ENCODE measurements at regions not wholly inside any gene's neighbourhood (a gene's known extent, or its start where the extent isn't known, plus 50 kb on each side); places are given as distances from the start of the nearest gene placed in this dataset.

DNA sequence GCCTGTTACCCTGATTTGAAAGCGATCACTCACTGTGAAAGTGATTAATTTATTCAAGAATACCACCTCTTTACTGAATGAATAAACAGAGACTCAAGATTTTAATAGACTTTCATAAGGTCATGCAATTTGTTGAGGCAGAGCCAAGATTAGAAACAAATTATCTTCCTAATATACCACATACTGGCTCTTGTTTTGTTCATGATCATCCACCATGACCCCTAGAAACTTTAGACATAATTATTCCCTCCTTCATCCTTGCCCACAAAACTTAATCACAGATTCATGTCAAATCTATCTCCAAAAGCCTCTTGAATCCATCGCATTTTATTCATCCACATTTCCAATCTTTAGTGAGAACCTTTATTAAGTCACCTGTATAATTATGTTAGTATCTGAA lies 152.3 kb downstream of the ATXN7L3B start:
- Histone ChIP-seq H3K9me3 (ENCODE audit: insufficient read depth, low read length) (no peaks in the 10 kb centered on the region), H3K9me2 (replicated peaks; ENCODE audit: insufficient read depth, low read length) (no peaks in the 10 kb centered on the region), H3K27ac (ENCODE audit: low read depth, low read length) (no peak overlapping the region), H4K20me1 (ENCODE audit: low read depth, low read length) (no peaks in the 10 kb centered on the region), H3K9ac (ENCODE audit: low read length) (no peak overlapping the region), H3K4me2 (ENCODE audit: low read depth, low read length, poor library complexity, severe bottlenecking) (no peak overlapping the region), H2AFZ (ENCODE audit: low read depth, low read length, severe bottlenecking) (no peak overlapping the region), H3K79me2 (ENCODE audit: insufficient read depth, low read length) (no peaks in the 10 kb centered on the region), H3K27me3 (ENCODE audit: low read length) (no peaks in the 10 kb centered on the region), H3F3A (ENCODE audit: insufficient read depth) (no peaks in the 10 kb centered on the region), H3K36me3 (ENCODE audit: low read length) (no peaks in the 10 kb centered on the region), H3K4me3 (ENCODE audit: insufficient read depth, low read length, poor library complexity, severe bottlenecking) (no peak overlapping the region)
- TF ChIP-seq CTCF (IDR thresholded peaks at IDR 0.05; ENCODE audit: insufficient read depth, low read length, poor library complexity, severe bottlenecking), result no peak
- no peak for TF ChIP-seq EZH2phosphoT487 (conservative IDR thresholded peaks at IDR 0.05; ENCODE audit: low read length)

GRCh38 chr12:74719447-74719846 lies 181.8 kb downstream of the ATXN7L3B start:
- Histone ChIP-seq H3K9me3 (ENCODE audit: insufficient read depth, low read length) (no peaks in the 10 kb centered on the region), H3K9ac (ENCODE audit: low read length) (no peak overlapping the region), H3K4me3 (ENCODE audit: insufficient read depth, low read length, poor library complexity, severe bottlenecking) (no peak overlapping the region), H3K4me2 (ENCODE audit: low read depth, low read length, poor library complexity, severe bottlenecking) (no peak overlapping the region), H3K27ac (ENCODE audit: low read depth, low read length) (no peak overlapping the region), H3K27me3 (ENCODE audit: low read length) (no peaks in the 10 kb centered on the region), H3K9me2 (replicated peaks; ENCODE audit: insufficient read depth, low read length) (no peaks in the 10 kb centered on the region), H4K20me1 (ENCODE audit: low read depth, low read length) (no peaks in the 10 kb centered on the region), H3K79me2 (ENCODE audit: insufficient read depth, low read length) (no peaks in the 10 kb centered on the region), H3F3A (ENCODE audit: insufficient read depth) (no peaks in the 10 kb centered on the region), H3K36me3 (ENCODE audit: low read length) (no peaks in the 10 kb centered on the region), H2AFZ (ENCODE audit: low read depth, low read length, severe bottlenecking) (no peak overlapping the region)
- TF ChIP-seq CTCF (IDR thresholded peaks at IDR 0.05; ENCODE audit: insufficient read depth, low read length, poor library complexity, severe bottlenecking) (no peak), EZH2phosphoT487 (conservative IDR thresholded peaks at IDR 0.05; ENCODE audit: low read length) (no peak)

- H4K20me1 ChIP-seq (ENCODE audit: low read depth, low read length), result no peaks in the 10 kb centered on the region
- TF ChIP-seq EZH2phosphoT487 (conservative IDR thresholded peaks at IDR 0.05; ENCODE audit: low read length) (no peak), CTCF (IDR thresholded peaks at IDR 0.05; ENCODE audit: insufficient read depth, low read length, poor library complexity, severe bottlenecking) (no peak)
Observed at GRCh38 chr12:74722709-74723108, 185.1 kb downstream of the ATXN7L3B start.

More at GRCh38 chr12:74722709-74723108, 185.1 kb downstream of the ATXN7L3B start:
- Histone ChIP-seq H3K9ac (ENCODE audit: low read length) (no peak overlapping the region), H3K9me2 (replicated peaks; ENCODE audit: insufficient read depth, low read length) (no peaks in the 10 kb centered on the region), H3K36me3 (ENCODE audit: low read length) (no peaks in the 10 kb centered on the region), H3K4me2 (ENCODE audit: low read depth, low read length, poor library complexity, severe bottlenecking) (no peak overlapping the region), H2AFZ (ENCODE audit: low read depth, low read length, severe bottlenecking) (no peak overlapping the region), H3K27ac (ENCODE audit: low read depth, low read length) (no peak overlapping the region), H3F3A (ENCODE audit: insufficient read depth) (no peaks in the 10 kb centered on the region), H3K9me3 (ENCODE audit: insufficient read depth, low read length) (no peaks in the 10 kb centered on the region), H3K4me3 (ENCODE audit: insufficient read depth, low read length, poor library complexity, severe bottlenecking) (no peak overlapping the region), H3K27me3 (ENCODE audit: low read length) (no peaks in the 10 kb centered on the region), H3K79me2 (ENCODE audit: insufficient read depth, low read length) (no peaks in the 10 kb centered on the region)
